ENCODE measurements at regions not wholly inside any gene's neighbourhood (a gene's known extent, or its start where the extent isn't known, plus 50 kb on each side); places are given as distances from the start of the nearest gene placed in this dataset.

DNA sequence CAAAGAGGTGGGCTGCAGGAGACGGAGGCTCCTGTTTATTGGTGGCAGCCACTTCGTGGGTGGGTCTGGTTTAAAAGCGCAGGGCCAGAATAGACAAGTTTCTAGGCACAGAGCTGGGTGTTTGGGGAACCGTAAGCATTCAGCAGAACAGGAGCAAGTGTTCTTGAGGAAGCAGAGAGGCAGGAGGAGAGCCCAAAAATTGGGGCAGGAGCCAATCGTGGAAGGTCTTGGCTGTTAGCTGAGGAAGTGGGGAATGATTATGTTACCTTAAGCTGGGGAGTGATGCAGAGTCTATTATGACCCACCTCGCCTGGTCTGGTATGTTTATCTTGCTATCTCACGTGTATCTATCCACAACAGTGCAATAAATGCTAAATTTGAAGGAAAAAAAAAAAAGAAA lies 64.3 kb upstream of the ATL2 start:
- ChIA-PET RAD21 (ENCODE audit: low non-redundant PET in 1 of 2, low total read pairs in 2 of 2, uncharacterized antibody in 2 of 2, unreplicated experiment in 2 of 2) (no interaction called here), POLR2A (no interaction called here)
- DNase-seq (ENCODE audit: low read depth, low spot score), result no peak

More for the DNA sequence above, 64.3 kb upstream of the ATL2 start:
- H3K4me1 ChIP-seq (ENCODE audit: control insufficient read depth in 1 of 2, insufficient read depth in 2 of 2, low read length in 2 of 2), result peaks cover 18 to 41% of the 10 kb centered on the region in 2 experiments
- no peak for ATAC-seq
- no peak overlapping the region for H3K4me3 ChIP-seq (replicated peaks in 1 of 2; ENCODE audit: low read depth in 1 of 2, low read length in 2 of 2)
- intact Hi-C loops (cut with micrococcal nuclease), result no loop called here
- TF ChIP-seq SRF (IDR thresholded peaks at IDR 0.05; ENCODE audit: low read depth) (no peak), YY1 (IDR thresholded peaks at IDR 0.05; ENCODE audit: extremely low read depth, insufficient replicate concordance, low read depth, low read length) (no peak), TCF7L2 (IDR thresholded peaks at IDR 0.05; ENCODE audit: borderline replicate concordance, extremely low read depth, insufficient read depth, insufficient read length) (no peak), EZH2phosphoT487 (IDR thresholded peaks at IDR 0.05; ENCODE audit: borderline replicate concordance) (no peak), JUND (IDR thresholded peaks at IDR 0.05) (no peak), ZBTB33 (IDR thresholded peaks at IDR 0.05; ENCODE audit: extremely low read depth, insufficient replicate concordance, low read length) (no peak), FOSL1 (IDR thresholded peaks at IDR 0.05; ENCODE audit: low read depth) (no peak), SIN3A (IDR thresholded peaks at IDR 0.05; ENCODE audit: low read depth) (no peak), CTCF (IDR thresholded peaks at IDR 0.05 in 2 of 3, conservative IDR thresholded peaks at IDR 0.05 in 1 of 3; ENCODE audit: borderline replicate concordance in 1 of 3, insufficient read depth in 1 of 3, low read depth in 2 of 3, low read length in 2 of 3) (no peak), RAD21 (IDR thresholded peaks at IDR 0.05; ENCODE audit: low read depth) (no peak), ZNF274 (IDR thresholded peaks at IDR 0.05; ENCODE audit: low read depth, low read length) (no peak), CBX3 (IDR thresholded peaks at IDR 0.05; ENCODE audit: low read depth) (no peak), EZH2 (IDR thresholded peaks at IDR 0.05) (no peak), POLR2A (IDR thresholded peaks at IDR 0.05; ENCODE audit: borderline replicate concordance, extremely low read depth, insufficient read depth, insufficient read length) (no peak), POLR2AphosphoS5 (IDR thresholded peaks at IDR 0.05; ENCODE audit: low read depth, low read length) (no peak), EGR1 (IDR thresholded peaks at IDR 0.05; ENCODE audit: low read depth) (no peak)
- TF ChIP-seq, protein P1, sequence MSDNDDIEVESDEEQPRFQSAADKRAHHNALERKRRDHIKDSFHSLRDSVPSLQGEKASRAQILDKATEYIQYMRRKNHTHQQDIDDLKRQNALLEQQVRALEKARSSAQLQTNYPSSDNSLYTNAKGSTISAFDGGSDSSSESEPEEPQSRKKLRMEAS (IDR thresholded peaks at IDR 0.05), result no peak
- TF ChIP-seq, protein P2, sequence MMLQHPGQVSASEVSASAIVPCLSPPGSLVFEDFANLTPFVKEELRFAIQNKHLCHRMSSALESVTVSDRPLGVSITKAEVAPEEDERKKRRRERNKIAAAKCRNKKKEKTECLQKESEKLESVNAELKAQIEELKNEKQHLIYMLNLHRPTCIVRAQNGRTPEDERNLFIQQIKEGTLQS (IDR thresholded peaks at IDR 0.05), result no peak
- TF ChIP-seq, protein P3, sequence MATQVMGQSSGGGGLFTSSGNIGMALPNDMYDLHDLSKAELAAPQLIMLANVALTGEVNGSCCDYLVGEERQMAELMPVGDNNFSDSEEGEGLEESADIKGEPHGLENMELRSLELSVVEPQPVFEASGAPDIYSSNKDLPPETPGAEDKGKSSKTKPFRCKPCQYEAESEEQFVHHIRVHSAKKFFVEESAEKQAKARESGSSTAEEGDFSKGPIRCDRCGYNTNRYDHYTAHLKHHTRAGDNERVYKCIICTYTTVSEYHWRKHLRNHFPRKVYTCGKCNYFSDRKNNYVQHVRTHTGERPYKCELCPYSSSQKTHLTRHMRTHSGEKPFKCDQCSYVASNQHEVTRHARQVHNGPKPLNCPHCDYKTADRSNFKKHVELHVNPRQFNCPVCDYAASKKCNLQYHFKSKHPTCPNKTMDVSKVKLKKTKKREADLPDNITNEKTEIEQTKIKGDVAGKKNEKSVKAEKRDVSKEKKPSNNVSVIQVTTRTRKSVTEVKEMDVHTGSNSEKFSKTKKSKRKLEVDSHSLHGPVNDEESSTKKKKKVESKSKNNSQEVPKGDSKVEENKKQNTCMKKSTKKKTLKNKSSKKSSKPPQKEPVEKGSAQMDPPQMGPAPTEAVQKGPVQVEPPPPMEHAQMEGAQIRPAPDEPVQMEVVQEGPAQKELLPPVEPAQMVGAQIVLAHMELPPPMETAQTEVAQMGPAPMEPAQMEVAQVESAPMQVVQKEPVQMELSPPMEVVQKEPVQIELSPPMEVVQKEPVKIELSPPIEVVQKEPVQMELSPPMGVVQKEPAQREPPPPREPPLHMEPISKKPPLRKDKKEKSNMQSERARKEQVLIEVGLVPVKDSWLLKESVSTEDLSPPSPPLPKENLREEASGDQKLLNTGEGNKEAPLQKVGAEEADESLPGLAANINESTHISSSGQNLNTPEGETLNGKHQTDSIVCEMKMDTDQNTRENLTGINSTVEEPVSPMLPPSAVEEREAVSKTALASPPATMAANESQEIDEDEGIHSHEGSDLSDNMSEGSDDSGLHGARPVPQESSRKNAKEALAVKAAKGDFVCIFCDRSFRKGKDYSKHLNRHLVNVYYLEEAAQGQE (IDR thresholded peaks at IDR 0.05; ENCODE audit: low read depth), result no peak
- no peak overlapping the region for H3K9ac ChIP-seq (ENCODE audit: low read length)
- no peaks in the 10 kb centered on the region for H3K9me3 ChIP-seq (ENCODE audit: control insufficient read depth in 1 of 2, insufficient read depth in 1 of 2, low read depth in 1 of 2, low read length in 2 of 2)
- CTCF ChIA-PET, result interaction anchor here (1.8 kb wide), 1 partner anchor 24 kb away, joined by 6 read pairs; no protein-coding TSS in a partner anchor
- no peaks in the 10 kb centered on the region for H3K9me2 ChIP-seq (ENCODE audit: insufficient read depth)
- no peaks in the 10 kb centered on the region for H3K79me2 ChIP-seq (ENCODE audit: insufficient read depth, low read length)
- no peak overlapping the region for H3K4me2 ChIP-seq (ENCODE audit: low read length)
- H3K27me3 ChIP-seq (ENCODE audit: insufficient read depth, low read length), result peaks cover 14% of the 10 kb centered on the region; the same call in 1 of the 2 replicates
- no peak overlapping the region for H2AFZ ChIP-seq (ENCODE audit: low read depth, low read length, poor library complexity, severe bottlenecking)
- no peak overlapping the region for H3K27ac ChIP-seq (ENCODE audit: low read depth, low read length)
- H4K20me1 ChIP-seq (ENCODE audit: insufficient read depth), result no peaks in the 10 kb centered on the region
- BruUV-seq (replicated peaks), result no TSS peak
- no peaks in the 10 kb centered on the region for H3K36me3 ChIP-seq (ENCODE audit: control insufficient read depth in 1 of 2, insufficient read depth in 2 of 2, low read length in 2 of 2)
